Gastroesophageal sphincter (tissue), 3 donors: ENCODE measurements at regions not wholly inside any gene's neighbourhood (a gene's known extent, or its start where the extent isn't known, plus 50 kb on each side); places are given as distances from the start of the nearest gene placed in this dataset.

ENCODE experiments used
- EP300 ChIP-seq: sonication (generic); formaldehyde crosslinking; IDR thresholded peaks from one replicate; pipeline ENCODE4 v1.6.1; 2017; ENCODE audit warnings: antibody characterized with exemption, mild to moderate bottlenecking
- TF ChIP-seq, protein P1 (sequence below), 4 experiments: fragments of 200-600 bp in 2 of 4; fragments of 450-650 bp in 2 of 4; sonication (generic) in 1 of 4; IDR thresholded peaks; one replicate each; pipeline ENCODE4 v1.5.1; 2017 to 2019; ENCODE audit warnings: antibody characterized with exemption in 4 of 4, mild to moderate bottlenecking in 2 of 4, moderate library complexity in 2 of 4

DNA sequence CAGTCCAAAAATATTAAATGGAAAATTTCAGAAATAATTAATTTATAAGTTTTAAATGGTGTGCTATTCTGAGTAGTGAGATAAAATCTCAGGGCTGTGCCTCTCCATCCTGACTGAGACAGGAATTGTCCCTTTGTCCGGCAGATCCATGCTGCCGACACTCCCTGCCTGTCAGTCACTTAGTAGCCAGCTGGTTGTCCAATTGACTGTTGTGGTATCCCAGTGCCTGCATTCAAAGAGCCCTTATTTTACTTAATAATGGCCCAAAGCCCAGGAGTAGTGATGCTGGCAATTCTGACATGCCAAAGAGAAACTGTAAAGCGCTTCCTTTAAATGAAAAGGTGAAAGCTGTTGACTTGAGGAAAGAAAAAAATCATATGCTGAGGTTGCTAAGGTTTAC lies 157.5 kb downstream of the ENC1 start:
- TF ChIP-seq, protein P1, sequence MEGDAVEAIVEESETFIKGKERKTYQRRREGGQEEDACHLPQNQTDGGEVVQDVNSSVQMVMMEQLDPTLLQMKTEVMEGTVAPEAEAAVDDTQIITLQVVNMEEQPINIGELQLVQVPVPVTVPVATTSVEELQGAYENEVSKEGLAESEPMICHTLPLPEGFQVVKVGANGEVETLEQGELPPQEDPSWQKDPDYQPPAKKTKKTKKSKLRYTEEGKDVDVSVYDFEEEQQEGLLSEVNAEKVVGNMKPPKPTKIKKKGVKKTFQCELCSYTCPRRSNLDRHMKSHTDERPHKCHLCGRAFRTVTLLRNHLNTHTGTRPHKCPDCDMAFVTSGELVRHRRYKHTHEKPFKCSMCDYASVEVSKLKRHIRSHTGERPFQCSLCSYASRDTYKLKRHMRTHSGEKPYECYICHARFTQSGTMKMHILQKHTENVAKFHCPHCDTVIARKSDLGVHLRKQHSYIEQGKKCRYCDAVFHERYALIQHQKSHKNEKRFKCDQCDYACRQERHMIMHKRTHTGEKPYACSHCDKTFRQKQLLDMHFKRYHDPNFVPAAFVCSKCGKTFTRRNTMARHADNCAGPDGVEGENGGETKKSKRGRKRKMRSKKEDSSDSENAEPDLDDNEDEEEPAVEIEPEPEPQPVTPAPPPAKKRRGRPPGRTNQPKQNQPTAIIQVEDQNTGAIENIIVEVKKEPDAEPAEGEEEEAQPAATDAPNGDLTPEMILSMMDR (IDR thresholded peaks at IDR 0.05) = no peak
- no peak for TF ChIP-seq EP300
